NCI-H2196 treated with DMSO at 0.1 percent for 48 hours (cell line): ENCODE measurements at regions not wholly inside any gene's neighbourhood (a gene's known extent, or its start where the extent isn't known, plus 50 kb on each side); places are given as distances from the start of the nearest gene placed in this dataset.

Experiments used
- DNase-seq: peaks from one replicate; lab custom pipeline; 2025; ENCODE audit not compliant: unreplicated experiment; lab: John Stamatoyannopoulos, UW

GRCh38 chr10:78506614-78507013 is 473.0 kb downstream of the RPS24 start:
- DNase-seq: no peak

GRCh38 chr10:78507510-78508160 is 474.0 kb downstream of the RPS24 start:
- DNase-seq: no peak

- no peak for DNase-seq
These were observed 475.5 kb downstream of the RPS24 start for GRCh38 chr10:78508955-78509748.

GRCh38 chr10:78510566-78511323 is 477.1 kb downstream of the RPS24 start:
- DNase-seq: no peak

- no peak for DNase-seq
These were observed 477.9 kb downstream of the RPS24 start for GRCh38 chr10:78511324-78512204.

- DNase-seq: no peak
These were observed 478.5 kb downstream of the RPS24 start for GRCh38 chr10:78512205-78512550.

GRCh38 chr10:78513330-78513729 is 479.7 kb downstream of the RPS24 start:
- no peak for DNase-seq

GRCh38 chr10:78513986-78514385 is 480.3 kb downstream of the RPS24 start:
- DNase-seq: no peak

GRCh38 chr10:78514459-78514858 is 480.8 kb downstream of the RPS24 start:
- no peak for DNase-seq

- DNase-seq: no peak
These were observed 481.6 kb downstream of the RPS24 start for GRCh38 chr10:78515038-78515872.

GRCh38 chr10:78515873-78516153 is 482.1 kb downstream of the RPS24 start:
- DNase-seq: no peak

- DNase-seq: no peak
These were observed 482.6 kb downstream of the RPS24 start for GRCh38 chr10:78516236-78516635.

GRCh38 chr10:78516756-78517155 is 483.1 kb downstream of the RPS24 start:
- DNase-seq: no peak

- no peak for DNase-seq
These were observed 484.6 kb downstream of the RPS24 start for GRCh38 chr10:78518224-78518623.

GRCh38 chr10:78520737-78521430 is 487.2 kb downstream of the RPS24 start:
- no peak for DNase-seq

- DNase-seq: no peak
These were observed 489.8 kb downstream of the RPS24 start for GRCh38 chr10:78523453-78523852.

- DNase-seq: no peak
These were observed 490.7 kb downstream of the RPS24 start for GRCh38 chr10:78524342-78524741.

GRCh38 chr10:78524941-78525340 is 491.3 kb downstream of the RPS24 start:
- peak; percentile 20 for DNase-seq

GRCh38 chr10:78526347-78526746 is 492.7 kb downstream of the RPS24 start:
- no peak for DNase-seq

- DNase-seq: no peak
These were observed 493.6 kb downstream of the RPS24 start for GRCh38 chr10:78527296-78527695.
